Vagina (tissue), 2 donors: ENCODE measurements at regions not wholly inside any gene's neighbourhood (a gene's known extent, or its start where the extent isn't known, plus 50 kb on each side); places are given as distances from the start of the nearest gene placed in this dataset.

Source experiments
- DNase-seq, 2 donors: peaks; one replicate each; pipeline ENCODE4 v3.0.0-alpha.2; 2017; ENCODE audit errors: extremely low spot score in 2 of 2
- H3K27ac ChIP-seq: fragments of 200-600 bp; sonication (generic); one replicate; pipeline ENCODE4 v1.5.1; 2019
- H3K27me3 ChIP-seq: fragments of 200-600 bp; sonication (generic); one replicate; pipeline ENCODE4 v1.5.1; 2019
- H3K36me3 ChIP-seq, 2 donors: fragments of 200-600 bp; sonication (generic); one replicate each; pipeline ENCODE4 v1.5.1; 2017 to 2019
- H3K4me1 ChIP-seq: fragments of 200-600 bp; sonication (generic); one replicate; pipeline ENCODE4 v1.5.1; 2019
- H3K4me3 ChIP-seq, 2 donors: fragments of 200-600 bp; sonication (generic); 1 replicate in 1 of 2; 2 replicates in 1 of 2; pipeline ENCODE4 v1.5.1; 2016 to 2019
- H3K9me3 ChIP-seq: fragments of 200-600 bp; sonication (generic); one replicate; pipeline ENCODE4 v1.5.1; 2019
- CTCF ChIP-seq, 3 experiments: fragments of 450-650 bp in 2 of 3; fragments of 200-600 bp in 1 of 3; sonication (generic) in 1 of 3; IDR thresholded peaks; one replicate each; pipeline ENCODE4 v1.5.1; 2017 to 2019; ENCODE audit warnings: antibody characterized with exemption in 3 of 3, mild to moderate bottlenecking in 2 of 3, moderate library complexity in 2 of 3
- POLR2A ChIP-seq, 2 donors: fragments of 450-650 bp; IDR thresholded peaks; one replicate each; pipeline ENCODE4 v1.6.1; 2017; ENCODE audit warnings: antibody characterized with exemption in 2 of 2, mild to moderate bottlenecking in 2 of 2, moderate library complexity in 2 of 2
- POLR2AphosphoS5 ChIP-seq, 2 donors: sonication (generic); formaldehyde crosslinking; IDR thresholded peaks; one replicate each; pipeline ENCODE4 v1.9.0; 2017; ENCODE audit warnings: antibody characterized with exemption in 2 of 2, mild to moderate bottlenecking in 2 of 2, low read depth in 1 of 2; ENCODE audit not compliant: insufficient read depth in 1 of 2
- intact Hi-C: fragments of 100-400 bp; cut with DNase I; formaldehyde crosslinking; loops from one replicate; pipeline ENCODE4 v1.15.1; 2023

- H3K4me1 ChIP-seq, result no peaks in the 10 kb centered on the region
- H3K27ac ChIP-seq, result no peak overlapping the region
- intact Hi-C loops, result no loop called here
Observed at GRCh38 chr1:187816646-187817045, 987.9 kb downstream of the PLA2G4A start.

DNA sequence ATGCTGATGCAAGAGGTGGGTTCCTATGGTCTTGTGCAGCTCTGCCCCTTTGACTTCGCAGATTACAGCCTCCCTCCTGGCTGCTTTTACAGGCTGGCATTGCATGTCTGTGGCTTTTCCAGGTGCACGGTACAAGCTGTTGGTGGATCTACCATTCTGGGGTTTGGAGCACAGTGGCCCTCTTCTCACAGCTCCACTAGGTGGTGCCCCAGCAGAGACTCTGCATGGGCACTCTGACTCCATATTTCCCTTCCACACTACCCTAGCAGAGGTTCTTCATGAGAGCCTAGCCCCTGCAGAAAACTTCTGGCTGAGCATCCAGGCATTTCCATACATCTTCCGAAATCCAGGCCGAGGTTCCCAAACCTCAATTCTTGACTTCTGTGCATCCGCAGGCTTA lies 989.0 kb downstream of the PLA2G4A start:
- H3K4me3 ChIP-seq, result no peak overlapping the region
- no peak for TF ChIP-seq POLR2A (IDR thresholded peaks at IDR 0.05)
- no peak for TF ChIP-seq POLR2AphosphoS5 (IDR thresholded peaks at IDR 0.05; ENCODE audit: insufficient read depth in 1 of 2, low read depth in 1 of 2)
- no peak for TF ChIP-seq CTCF (IDR thresholded peaks at IDR 0.05)

More at GRCh38 chr1:187816646-187817045, 987.9 kb downstream of the PLA2G4A start:
- TF ChIP-seq POLR2A (IDR thresholded peaks at IDR 0.05), result no peak
- no peak for TF ChIP-seq CTCF (IDR thresholded peaks at IDR 0.05)
- TF ChIP-seq POLR2AphosphoS5 (IDR thresholded peaks at IDR 0.05; ENCODE audit: insufficient read depth in 1 of 2, low read depth in 1 of 2), result no peak
- Histone ChIP-seq H3K27me3 (no peaks in the 10 kb centered on the region), H3K9me3 (no peaks in the 10 kb centered on the region), H3K4me3 (no peak overlapping the region), H3K36me3 (no peaks in the 10 kb centered on the region)
- no peak for DNase-seq

DNA sequence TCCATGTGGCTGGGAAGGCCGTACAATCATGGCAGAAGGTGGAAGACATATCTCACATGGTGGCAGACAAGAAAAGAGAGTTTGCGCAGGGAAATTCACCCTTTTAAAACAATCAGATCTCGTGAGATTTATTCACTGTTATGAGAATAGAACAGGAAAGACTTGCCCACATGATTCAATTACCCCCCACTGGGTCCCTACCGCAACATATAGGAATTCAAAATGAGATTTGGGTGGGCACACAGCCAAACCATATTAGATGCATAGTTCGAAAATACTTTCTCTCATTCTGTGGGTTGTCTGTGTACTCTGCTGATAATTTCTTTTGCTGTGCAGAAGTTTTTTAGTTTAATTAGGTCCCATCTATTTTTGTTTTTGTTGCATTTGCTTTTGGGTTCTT lies 990.3 kb downstream of the PLA2G4A start:
- TF ChIP-seq POLR2A (IDR thresholded peaks at IDR 0.05), result no peak
- TF ChIP-seq CTCF (IDR thresholded peaks at IDR 0.05), result no peak
- TF ChIP-seq POLR2AphosphoS5 (IDR thresholded peaks at IDR 0.05; ENCODE audit: insufficient read depth in 1 of 2, low read depth in 1 of 2), result no peak
- no peak for DNase-seq
- H3K36me3 ChIP-seq, result no peaks in the 10 kb centered on the region
- H3K4me1 ChIP-seq, result no peaks in the 10 kb centered on the region
- H3K27ac ChIP-seq, result no peak overlapping the region
- no peaks in the 10 kb centered on the region for H3K27me3 ChIP-seq
- intact Hi-C loops, result no loop called here
- no peak overlapping the region for H3K4me3 ChIP-seq
- no peaks in the 10 kb centered on the region for H3K9me3 ChIP-seq

More for the DNA sequence above, 989.0 kb downstream of the PLA2G4A start:
- intact Hi-C loops, result no loop called here
- no peaks in the 10 kb centered on the region for H3K9me3 ChIP-seq
- no peaks in the 10 kb centered on the region for H3K36me3 ChIP-seq
- no peaks in the 10 kb centered on the region for H3K27me3 ChIP-seq
- DNase-seq, result no peak
- no peak overlapping the region for H3K27ac ChIP-seq
- no peaks in the 10 kb centered on the region for H3K4me1 ChIP-seq

DNA sequence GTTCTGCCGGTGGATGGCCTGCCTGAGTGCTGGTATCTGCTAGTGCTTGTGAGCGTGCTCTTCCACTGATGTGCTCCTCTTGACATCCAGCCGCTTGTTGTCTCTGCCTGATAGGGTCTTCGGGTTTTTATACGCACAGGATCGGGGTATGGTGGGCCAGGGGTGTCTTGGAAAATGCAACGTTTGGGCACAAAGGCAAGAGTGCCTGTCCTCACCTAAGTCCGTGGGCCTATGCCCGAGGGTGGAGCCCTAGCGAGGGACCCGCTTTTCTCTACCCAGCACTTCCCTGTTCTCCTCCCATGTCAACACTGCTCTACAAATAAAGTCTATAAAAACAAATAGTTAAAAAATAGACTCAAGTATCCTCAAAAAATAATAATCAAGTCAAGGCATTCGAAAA lies 1007.8 kb downstream of the PLA2G4A start:
- no peak overlapping the region for H3K4me3 ChIP-seq
- H3K4me1 ChIP-seq, result no peaks in the 10 kb centered on the region
- no peaks in the 10 kb centered on the region for H3K9me3 ChIP-seq
- no peak overlapping the region for H3K27ac ChIP-seq
- no peak for TF ChIP-seq POLR2A (IDR thresholded peaks at IDR 0.05)
- TF ChIP-seq CTCF (IDR thresholded peaks at IDR 0.05), result no peak
- TF ChIP-seq POLR2AphosphoS5 (IDR thresholded peaks at IDR 0.05; ENCODE audit: insufficient read depth in 1 of 2, low read depth in 1 of 2), result no peak
- no peaks in the 10 kb centered on the region for H3K27me3 ChIP-seq
- H3K36me3 ChIP-seq, result no peaks in the 10 kb centered on the region
- intact Hi-C loops, result no loop called here
- DNase-seq, result no peak

- H3K4me3 ChIP-seq, result no peak overlapping the region
- no peaks in the 10 kb centered on the region for H3K36me3 ChIP-seq
- H3K9me3 ChIP-seq, result no peaks in the 10 kb centered on the region
- no peak for DNase-seq
- TF ChIP-seq POLR2A (IDR thresholded peaks at IDR 0.05) (no peak), CTCF (IDR thresholded peaks at IDR 0.05) (no peak), POLR2AphosphoS5 (IDR thresholded peaks at IDR 0.05; ENCODE audit: insufficient read depth in 1 of 2, low read depth in 1 of 2) (no peak)
- H3K27ac ChIP-seq, result no peak overlapping the region
- no peaks in the 10 kb centered on the region for H3K27me3 ChIP-seq
- intact Hi-C loops, result no loop called here
- no peaks in the 10 kb centered on the region for H3K4me1 ChIP-seq
Observed at GRCh38 chr1:187837787-187838186, 1009.0 kb downstream of the PLA2G4A start.
